DMS 273 (cell line): ENCODE measurements at regions not wholly inside any gene's neighbourhood (a gene's known extent, or its start where the extent isn't known, plus 50 kb on each side); places are given as distances from the start of the nearest gene placed in this dataset.
"Not testable (repeated sequence)": the region's sequence is repeated elsewhere in the genome, so short reads cannot be mapped to it uniquely, and the experiment has no call there.

Experiments used
- DNase-seq: peaks from one replicate; lab custom pipeline; 2025; ENCODE audit not compliant: unreplicated experiment; lab: John Stamatoyannopoulos, UW

DNA sequence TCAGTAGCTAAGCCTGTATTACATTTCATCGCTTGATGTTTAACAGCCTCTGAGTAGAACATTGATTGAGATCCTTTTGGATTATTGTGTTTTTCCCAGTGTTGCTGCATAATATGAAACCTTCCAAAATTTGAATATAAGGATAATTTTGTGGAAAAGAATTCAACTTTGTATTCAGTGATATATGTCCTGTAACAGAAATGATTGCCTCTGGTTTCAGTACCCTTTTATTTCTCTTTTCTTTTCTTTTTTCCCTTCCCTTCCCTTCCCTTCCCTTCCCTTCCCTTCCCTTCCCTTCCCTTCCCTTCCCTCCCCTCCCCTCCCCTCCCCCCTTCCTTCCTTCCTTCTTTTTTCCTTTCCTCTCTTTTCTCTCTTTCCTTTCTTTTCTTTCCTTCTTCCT is 74.6 kb downstream of the UTRN start:
- no peak for DNase-seq

DNA sequence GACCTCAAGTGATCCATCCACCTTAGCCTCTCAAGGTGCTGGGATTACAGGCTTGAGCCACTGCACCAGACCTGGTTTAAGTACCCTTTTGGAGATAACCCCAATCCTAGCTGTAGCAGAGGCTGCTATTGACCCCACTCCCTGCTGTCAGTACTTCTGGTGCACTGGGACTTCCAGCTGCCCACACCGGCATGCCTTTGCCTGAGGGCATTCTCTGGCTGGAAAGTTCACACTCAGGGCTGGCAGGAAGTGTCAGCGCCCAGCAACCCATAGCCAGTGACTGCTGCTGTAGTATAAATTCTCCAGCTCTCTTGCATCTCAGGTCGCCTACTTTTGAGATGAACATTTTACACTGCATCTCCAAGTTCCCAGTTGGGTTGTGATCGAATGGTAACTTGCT is 75.3 kb downstream of the UTRN start:
- no peak for DNase-seq

DNA sequence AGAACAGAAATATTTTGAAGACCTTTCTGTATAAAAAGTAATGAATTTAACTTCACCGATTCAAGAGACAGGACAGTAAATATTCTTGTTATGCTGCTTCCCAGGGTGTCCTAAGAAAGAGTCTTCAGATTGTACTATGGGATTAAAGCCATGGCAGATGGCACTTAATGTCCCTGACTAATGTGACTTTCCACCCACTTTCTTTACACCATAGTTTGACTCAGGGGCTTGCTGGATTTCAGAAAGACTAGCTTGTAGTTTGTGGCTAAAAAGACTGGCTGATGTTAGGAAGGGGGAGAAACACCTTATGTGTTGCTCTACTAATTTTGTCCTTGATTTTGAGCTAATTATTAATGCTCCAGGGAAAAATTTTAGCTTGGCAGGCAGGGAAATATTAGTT is 75.9 kb downstream of the UTRN start:
- DNase-seq, result no peak

DNA sequence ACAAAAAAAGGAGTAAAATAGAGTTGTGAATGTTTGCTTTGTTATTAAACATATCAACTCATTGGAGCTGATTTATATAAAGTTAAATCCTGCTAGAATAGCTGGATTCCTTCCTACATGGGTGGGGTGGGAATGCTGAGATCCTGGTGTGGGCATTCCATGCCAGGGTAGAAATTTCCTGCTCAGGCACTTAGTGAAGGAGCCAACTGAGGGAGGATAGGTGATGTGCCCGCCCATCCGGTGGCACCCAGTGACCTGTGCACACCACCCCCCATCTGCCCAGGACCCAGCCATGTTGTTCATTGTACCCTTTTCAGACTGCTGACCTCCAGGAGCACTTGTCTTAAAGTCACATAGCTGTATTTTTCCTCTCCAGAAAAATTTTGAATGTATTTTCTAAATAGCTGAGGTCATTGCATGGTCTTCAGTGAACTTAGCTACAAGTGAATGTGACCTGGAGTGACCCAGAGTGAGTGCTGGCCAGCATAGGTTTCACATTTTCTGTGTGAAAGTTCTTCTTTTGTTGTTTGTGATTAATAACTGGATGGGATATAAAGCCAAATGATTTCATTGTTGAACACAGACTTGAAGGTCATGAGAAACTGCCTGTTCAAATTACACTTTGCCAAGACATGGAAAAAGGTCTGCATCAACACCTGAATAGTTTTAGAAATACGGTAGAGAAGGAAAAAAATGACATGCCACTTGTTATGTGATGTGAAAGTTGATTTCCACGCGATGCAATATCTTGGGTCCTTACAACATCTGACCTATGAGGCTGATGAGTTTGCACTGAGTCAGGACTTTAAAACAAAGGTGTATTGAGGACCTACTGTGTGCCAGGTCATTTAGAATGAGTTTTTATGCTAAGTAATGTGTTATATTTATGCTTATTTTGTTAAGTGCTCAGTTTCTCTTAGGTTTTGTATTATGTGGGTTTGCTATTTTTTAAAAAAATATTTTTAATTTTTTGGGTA is 77.2 kb downstream of the UTRN start:
- no peak for DNase-seq

DNA sequence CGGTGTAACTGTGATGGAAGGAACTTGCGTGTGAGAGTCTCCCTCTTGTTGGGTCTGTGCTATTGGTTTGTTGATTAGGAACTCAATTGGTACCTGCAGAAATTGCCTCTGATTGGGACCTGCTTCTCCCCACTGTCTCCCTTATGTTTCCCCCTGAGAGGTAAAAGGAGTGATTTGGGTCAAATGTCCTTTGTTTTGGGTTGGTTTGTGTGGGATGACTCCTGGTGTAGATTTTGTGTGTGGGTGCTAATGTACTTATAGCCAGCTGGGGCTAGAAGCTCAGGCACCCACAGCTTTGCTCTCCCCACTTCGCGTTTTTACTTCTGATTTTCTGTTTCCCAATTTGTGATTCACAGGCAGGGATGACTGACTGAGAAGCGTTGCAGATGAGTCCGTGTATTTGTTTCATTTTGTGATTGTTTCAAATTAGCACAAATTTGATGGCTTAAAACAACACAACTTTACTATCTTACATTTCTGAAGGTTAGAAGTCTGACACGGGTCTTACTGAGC is 79.1 kb downstream of the UTRN start:
- no peak for DNase-seq

DNA sequence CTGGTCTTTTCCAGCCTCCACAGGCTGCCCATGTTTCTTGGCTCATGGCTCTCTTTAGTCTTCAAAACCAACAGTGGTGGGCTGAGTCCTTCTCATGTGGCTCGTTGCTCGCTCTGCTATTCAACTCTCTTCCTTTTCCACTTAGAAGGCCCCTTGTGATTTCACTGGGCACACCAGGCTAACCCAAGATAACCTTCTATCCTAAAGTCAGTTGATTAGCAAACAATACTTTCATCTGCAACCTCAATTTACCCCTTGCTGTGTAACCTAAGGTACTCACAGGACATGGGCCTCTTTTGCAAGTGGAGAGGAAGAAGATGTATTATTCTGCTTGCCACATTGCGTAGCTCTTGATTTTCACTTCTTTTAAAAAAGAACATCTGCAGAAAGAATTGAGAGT is 79.6 kb downstream of the UTRN start:
- no peak for DNase-seq

DNA sequence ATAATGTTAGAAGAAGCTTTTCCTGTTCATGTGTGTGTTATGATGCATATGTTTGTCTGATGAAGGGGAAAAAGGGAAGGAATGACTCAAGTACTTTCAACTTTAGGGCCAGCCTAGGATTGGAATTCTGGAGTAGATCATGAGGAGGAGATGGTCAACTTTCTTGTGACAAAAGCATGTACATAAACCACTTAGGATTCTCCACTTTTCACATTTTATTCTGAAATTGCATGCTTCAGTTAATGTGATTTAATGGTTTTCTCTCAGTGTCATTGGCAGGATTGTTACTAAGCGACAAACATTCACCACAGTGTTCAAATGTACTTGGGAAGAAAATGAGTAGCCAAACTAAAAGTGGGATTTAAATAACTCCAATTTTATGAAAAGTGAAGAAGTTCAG is 80.1 kb downstream of the UTRN start:
- DNase-seq, result no peak

DNA sequence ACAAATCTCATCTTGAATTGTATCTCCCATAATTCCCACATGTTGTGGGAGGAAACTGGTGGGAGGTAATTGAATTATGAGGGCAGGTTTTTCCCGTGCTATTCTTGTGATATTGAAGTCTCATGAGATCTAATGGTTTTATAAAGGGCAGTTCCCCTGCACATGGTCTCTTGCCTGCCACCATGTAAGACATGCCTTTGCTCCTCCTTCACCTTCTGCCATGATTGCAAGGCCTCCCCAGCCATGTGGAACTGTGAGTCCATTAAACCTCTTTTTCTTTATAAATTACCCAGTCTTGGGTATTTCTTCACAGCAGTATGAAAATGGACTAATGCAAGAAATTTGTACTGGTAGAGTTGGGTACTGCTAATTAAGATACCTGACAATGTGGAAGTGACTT is 84.6 kb downstream of the UTRN start:
- not testable (repeated sequence) for DNase-seq

DNA sequence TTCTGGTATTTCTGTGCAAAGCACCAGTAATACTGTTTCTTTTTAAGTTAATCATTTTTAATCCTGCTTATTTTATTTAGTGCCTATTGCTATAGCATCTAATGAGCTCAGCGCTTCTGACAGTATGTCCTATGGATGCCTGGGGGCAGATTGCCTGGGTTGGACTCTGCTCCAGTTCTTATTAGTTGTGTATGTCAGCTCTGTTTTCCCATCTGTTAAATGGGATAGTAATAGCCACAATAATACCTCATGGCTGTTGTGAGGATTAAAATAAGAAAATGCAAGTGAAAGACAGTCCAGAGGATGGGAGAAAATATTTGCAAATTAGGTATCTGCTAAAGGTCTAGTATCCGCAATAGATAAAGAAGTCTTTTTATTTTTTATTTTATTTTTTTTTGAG is 87.0 kb downstream of the UTRN start:
- no peak for DNase-seq

DNA sequence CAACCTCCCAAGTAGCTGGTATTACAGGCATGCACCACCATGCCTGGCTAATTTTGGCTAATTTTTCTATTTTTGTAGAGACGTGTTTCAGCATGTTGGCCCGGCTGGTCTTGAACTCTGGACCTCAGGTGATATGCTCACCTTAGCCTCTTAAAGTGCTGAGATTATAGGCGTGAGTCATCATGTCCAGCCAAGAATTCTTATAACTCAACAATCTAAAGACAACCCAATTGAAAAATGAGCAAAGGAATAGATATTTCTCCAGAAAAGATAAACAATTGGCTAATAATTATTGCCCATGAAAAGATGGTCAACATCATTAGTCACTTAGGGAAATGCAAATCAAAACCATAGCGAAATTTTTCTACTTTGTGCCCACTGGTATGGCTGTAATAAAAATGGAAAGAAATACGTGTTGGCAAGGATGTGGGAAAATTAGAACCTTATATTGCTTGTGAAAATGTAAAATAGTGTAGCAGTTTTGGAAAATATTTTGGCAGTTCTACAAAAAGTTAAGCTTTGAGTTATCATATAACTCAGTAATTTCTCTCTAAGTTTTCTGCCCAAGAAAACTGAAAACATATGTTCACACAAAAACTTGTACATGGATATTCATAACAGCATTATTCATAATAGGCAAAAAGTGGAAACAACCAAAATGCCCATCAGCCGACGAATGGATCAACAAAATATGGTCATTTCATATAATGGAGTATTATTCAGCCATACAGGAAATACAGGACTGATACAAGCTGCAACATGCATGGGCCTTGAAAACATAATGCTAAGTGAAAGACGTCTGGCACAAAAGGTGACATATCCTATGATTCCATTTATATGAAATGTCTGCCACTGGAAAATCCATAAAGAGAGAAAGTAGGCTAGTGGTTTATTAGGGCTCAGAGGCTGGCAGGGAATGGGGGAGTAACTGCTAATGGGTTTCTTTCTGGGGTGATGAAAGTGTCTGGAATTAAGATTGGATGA is 87.8 kb downstream of the UTRN start:
- no peak for DNase-seq

DNA sequence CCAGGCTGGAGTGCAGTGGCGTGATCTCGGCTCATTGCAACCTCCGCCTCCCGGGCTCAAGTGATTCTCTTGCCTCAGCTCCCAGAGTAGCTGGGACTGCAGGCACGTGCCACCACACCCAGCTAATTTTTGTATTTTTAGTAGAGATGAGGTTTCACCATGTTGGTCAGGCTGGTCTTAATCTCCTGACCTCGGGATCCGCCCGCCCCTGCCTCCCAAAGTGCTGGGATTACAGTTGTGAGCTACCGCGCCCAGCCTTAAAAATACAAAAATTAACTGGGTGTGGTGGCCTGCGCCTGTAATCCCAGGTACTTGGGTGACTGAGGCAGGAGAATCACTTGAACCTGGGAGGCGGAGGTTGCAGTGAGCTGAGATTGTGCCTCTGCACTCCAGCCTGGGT is 89.4 kb downstream of the UTRN start:
- not testable (repeated sequence) for DNase-seq

DNA sequence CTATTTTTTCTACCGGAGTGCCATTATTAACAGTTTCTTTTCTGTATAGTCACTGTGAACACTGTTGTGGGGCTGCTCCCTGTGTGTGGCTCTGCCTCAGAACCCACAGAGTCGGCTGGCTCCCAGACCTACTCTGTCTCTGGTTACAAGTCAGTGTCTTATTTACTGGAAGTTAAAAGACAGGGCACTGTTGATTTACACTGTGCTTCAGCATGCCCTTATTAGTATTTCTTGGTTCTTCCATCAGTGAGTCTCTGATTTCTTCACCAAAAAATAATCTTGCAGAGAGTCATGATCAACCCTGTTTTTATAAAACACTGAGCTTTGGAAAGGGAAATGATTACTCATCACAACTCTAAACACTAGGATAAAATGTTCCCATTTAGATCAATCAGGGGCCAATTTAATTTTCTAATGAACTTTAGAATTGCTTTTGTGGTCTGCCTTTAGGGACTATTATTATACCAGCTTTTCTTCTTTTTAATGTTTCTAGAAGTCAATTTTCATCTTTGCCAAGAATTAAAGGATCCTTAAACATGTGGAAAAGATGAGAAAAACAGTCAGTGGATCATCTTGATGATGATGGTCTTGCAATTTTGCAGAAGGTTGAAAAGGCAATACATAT is 92.6 kb downstream of the UTRN start:
- DNase-seq, result no peak

DNA sequence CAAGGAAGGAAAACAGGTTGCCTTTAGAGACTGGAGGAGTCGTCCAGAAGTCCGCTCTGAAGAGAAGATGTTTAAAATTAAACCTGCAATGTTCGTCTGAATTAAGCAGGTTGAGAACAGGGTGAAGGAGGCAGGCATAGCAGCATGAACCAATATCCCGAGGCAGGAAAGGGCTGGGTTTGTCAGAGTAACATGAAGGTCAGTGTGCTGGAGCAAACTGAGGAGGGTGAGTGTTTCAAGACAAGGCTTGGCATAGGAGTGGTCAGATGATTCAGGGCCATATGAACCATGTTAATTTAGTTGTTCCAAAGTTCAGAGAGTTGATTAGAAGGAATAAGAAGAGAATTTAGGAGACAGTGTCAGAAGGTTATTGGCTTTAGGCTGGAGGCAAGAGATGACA is 93.3 kb downstream of the UTRN start:
- DNase-seq, result no peak

DNA sequence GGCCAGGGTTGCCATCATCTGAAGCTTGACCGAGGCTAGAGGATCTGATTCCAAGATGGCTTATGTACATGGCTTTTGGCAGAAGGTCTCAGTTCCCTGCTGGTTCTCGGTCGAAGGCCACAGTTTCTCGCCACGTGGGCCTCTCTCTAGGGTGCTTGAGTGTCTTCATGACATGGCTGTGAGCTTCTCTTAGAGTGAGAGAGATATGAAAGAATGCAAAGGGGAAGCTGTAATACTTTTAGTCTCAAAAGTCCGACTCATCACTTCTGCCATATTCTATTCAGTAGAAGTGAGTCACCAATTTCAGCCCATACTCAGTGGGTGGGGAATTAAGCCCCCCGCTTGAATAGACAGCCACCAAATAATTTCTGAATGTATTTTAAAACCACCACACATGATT is 94.2 kb downstream of the UTRN start:
- no peak for DNase-seq

DNA sequence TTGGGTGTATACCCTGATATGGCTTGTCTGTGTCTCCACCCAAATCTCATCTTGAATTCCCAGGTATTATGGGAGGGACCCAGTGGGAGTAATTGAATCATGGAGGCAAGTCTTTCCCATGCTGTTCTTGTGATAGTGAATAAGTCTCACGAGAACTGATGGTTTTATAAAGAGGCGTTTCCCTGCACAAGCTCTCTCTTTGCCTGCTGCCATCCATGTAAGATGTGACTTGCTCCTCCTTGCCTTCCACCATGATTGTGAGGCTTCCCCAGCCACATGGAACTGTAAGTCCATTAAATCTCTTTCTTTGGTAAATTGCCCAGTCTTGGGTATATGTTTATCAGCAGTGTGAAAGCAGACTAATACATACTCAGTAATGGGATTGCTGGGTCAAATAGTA is 96.4 kb downstream of the UTRN start:
- DNase-seq, result not testable (repeated sequence)

DNA sequence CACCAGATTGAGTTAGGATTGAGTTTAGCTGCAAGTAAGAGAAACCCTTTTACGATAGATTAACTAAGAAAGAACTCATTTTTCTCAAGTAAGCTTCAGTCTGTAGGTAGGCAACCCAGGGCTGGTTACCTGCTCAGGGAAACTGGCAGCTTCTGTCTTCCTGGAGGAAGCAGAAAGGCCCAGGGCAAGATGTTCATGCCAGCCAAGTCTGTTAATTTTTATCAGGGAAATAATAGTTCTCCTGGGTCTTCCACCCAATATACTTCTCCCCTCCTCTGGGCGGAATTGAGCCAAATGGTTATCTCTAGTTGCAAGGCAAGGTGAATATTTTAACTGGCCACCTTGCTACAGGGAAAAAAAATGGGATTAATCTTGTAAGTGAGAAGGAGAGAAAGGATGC is 98.2 kb downstream of the UTRN start:
- no peak for DNase-seq

DNA sequence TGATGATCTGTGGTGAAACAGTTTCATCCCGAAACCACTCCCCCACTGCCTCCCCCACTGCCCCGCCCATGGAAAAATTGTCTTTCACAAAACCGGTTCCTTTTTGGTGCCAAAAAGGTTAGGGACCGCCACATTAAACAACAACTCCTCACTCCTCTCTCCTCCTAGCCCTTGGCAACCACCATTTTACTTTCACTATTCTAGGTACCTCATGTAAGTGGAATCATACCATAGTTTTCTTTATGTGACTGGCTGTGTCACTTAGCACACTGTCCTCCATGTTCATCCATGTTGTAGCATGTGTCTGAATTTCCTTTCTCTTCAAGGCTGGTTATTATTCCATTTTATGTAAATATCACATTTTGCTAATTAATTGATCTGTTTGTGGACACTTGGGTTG is 99.3 kb downstream of the UTRN start:
- no peak for DNase-seq

DNA sequence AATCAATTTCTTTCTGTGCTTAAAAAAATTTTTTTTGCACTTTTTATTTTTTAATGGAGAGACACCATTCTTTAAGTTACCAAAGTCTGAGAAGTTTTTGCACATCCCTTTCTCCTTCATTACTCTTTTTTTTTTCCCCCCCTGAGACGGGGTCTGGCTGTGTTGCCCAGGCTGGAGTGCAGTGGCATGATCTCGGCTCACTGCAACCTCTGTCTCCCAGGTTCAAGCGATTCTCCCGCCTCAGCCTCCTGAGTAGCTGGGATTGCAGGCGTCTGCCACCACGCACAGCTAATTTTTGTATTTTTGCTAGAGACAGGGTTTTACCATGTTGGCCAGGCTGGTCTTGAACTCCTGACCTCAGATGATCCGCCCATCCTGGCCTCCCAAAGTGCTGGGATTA is 104.3 kb downstream of the UTRN start:
- not testable (repeated sequence) for DNase-seq

DNA sequence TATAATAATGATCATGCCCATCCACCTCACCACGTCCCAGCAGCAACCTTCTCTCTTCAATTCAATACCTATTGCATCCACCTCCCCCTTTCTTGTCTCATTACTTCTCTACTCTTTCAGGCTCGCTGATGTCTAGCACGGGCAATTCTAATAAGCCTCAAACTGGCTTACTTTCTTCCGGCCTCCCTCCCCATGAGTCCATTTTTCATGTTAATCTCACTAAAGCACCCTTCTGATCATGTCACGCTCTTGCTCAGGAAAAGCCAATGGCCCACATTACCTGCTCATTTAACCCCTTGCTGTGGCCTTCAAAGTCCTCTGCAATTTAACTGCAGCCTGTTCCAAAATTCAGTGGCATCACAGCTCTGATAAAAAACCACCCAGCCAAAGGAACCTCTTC is 105.1 kb downstream of the UTRN start:
- DNase-seq, result no peak

DNA sequence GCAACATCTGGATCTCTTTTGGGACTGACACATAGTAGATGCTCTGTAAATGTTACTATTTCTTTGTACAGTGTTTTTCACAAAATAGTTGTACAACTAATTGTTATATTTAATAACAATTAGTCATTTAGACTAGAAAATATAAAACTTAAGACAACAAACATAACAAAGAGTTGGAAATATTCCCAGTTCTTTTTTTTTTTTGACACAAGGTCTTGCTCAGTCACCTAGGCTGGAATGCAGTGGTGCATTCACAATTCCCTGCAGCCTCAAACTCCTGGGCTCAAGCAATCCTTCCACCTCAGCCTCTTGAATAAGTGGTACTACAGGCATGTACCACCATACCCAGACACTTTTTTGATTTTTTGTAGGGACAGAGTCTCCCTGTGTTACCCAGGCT is 105.8 kb downstream of the UTRN start:
- no peak for DNase-seq

DNA sequence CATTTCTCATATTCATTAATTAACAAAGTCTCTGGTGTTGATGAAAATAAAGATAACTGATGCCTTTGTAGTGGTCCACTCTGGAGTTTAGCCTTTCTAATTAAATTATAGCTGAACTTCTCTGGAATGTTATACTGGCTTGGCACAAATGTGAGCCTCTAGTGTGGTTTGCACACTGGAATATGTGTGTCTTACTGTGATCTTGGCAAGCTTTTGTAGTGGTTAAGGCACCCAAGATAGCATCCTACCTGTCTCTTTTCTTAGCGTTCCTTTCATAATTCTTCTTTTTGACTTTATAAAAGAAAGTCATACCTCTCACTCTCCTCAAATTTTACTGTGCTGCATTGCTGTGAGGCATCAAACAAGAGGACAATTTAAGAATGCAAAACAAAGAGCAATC is 107.4 kb downstream of the UTRN start:
- no peak for DNase-seq
